ENCODE measurements at regions not wholly inside any gene's neighbourhood (a gene's known extent, or its start where the extent isn't known, plus 50 kb on each side); places are given as distances from the start of the nearest gene placed in this dataset.

DNA sequence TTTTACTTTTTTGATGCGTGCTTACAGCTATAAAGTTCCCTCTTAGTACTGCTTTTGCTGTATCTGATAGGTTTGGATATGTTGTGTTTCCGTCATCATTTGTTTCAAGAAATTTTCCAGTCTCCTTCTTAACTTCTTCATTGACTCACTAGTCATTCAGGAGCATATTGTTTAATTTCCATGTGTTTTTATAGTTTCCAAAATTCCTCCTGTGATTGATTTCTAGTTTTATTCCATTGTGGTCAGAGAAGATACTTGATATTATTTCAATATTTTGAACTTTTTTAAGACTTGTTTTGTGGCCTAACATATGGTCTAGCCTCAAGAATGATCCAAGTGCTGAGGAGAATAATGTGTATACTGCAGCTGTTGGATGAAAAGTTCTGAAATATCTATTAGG lies 75.5 kb upstream of the CREB5 start:
- no peaks in the 10 kb centered on the region for H3K27me3 ChIP-seq (ENCODE audit: control insufficient read depth, insufficient read depth, low read length)
- H3K36me3 ChIP-seq (ENCODE audit: control insufficient read depth, low read depth, low read length) = no peaks in the 10 kb centered on the region
- no peak overlapping the region for H3K4me3 ChIP-seq (ENCODE audit: low read length)
- no peaks in the 10 kb centered on the region for H3K4me1 ChIP-seq (ENCODE audit: control insufficient read depth, low read depth, low read length)
- H3K27ac ChIP-seq (ENCODE audit: low read length) = no peak overlapping the region
- H3K9ac ChIP-seq (ENCODE audit: low read length) = no peak overlapping the region
- H3K9me3 ChIP-seq (ENCODE audit: control insufficient read depth, low read depth, low read length) = no peaks in the 10 kb centered on the region

DNA sequence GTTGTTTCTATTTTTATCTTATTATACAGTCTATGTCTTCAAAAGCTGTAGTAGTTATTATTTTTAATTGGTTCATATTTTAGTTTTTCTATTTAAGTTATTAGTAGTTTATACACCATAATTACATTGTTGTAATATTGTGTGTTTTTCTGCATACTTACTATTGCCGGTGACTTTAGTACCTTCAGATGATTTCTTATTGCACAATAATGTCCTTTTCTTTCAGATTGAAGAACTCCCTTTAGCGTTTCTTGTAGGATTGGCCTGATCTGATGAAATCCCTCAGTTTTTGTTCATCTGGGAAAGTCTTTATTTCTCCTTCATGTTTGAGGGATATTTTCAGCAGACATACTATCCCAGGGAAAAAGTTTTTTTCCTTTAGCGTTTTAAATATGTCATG lies 74.3 kb upstream of the CREB5 start:
- Histone ChIP-seq H3K36me3 (ENCODE audit: control insufficient read depth, low read depth, low read length) (no peaks in the 10 kb centered on the region), H3K4me3 (ENCODE audit: low read length) (no peak overlapping the region), H3K27ac (ENCODE audit: low read length) (no peak overlapping the region), H3K9ac (ENCODE audit: low read length) (no peak overlapping the region), H3K9me3 (ENCODE audit: control insufficient read depth, low read depth, low read length) (no peaks in the 10 kb centered on the region), H3K27me3 (ENCODE audit: control insufficient read depth, insufficient read depth, low read length) (no peaks in the 10 kb centered on the region), H3K4me1 (ENCODE audit: control insufficient read depth, low read depth, low read length) (no peaks in the 10 kb centered on the region)

DNA sequence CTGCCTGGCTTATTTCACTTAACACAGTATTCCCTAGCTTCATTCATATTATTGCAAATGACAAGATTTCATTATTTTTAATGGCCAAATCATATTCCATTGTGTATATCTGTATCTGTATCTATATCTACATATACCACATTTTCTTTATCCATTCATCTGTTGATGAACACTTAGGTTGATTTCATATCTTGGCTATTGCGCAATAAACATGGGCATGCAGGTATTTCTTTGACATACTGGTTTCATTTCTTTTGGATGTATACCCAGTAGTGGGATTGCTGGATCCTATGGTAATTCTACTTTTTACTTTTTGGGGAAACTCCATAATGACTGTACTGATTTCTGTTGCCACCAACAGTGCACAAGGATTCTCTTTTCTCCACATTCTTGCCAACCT lies 68.9 kb upstream of the CREB5 start:
- no peaks in the 10 kb centered on the region for H3K9me3 ChIP-seq (ENCODE audit: control insufficient read depth, low read depth, low read length)
- no peak overlapping the region for H3K27ac ChIP-seq (ENCODE audit: low read length)
- no peak overlapping the region for H3K4me3 ChIP-seq (ENCODE audit: low read length)
- H3K27me3 ChIP-seq (ENCODE audit: control insufficient read depth, insufficient read depth, low read length) = no peaks in the 10 kb centered on the region
- H3K4me1 ChIP-seq (ENCODE audit: control insufficient read depth, low read depth, low read length) = no peaks in the 10 kb centered on the region
- H3K9ac ChIP-seq (ENCODE audit: low read length) = no peak overlapping the region
- no peaks in the 10 kb centered on the region for H3K36me3 ChIP-seq (ENCODE audit: control insufficient read depth, low read depth, low read length)

DNA sequence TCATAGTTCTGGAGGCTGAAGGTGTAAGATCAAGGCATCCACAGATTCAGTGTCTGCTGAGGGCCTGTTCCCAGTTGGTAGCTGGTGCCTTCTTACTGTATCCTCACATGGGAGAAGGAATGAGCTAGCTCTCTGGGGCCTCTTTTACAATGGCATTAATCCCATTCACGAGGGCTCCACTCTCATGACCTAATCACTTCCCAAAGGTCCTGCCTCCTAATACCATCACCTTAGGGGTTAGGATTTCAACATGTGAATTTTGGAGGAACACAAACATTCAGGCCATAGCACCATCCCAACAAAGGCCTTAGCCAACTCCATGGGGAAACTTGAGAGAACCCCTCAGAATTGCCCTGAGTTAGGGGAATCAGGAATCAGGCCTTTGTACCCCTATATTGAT lies 66.1 kb upstream of the CREB5 start:
- H3K27ac ChIP-seq (ENCODE audit: low read length) = no peak overlapping the region
- H3K27me3 ChIP-seq (ENCODE audit: control insufficient read depth, insufficient read depth, low read length) = no peaks in the 10 kb centered on the region
- H3K9me3 ChIP-seq (ENCODE audit: control insufficient read depth, low read depth, low read length) = no peaks in the 10 kb centered on the region
- H3K9ac ChIP-seq (ENCODE audit: low read length) = no peak overlapping the region
- no peaks in the 10 kb centered on the region for H3K36me3 ChIP-seq (ENCODE audit: control insufficient read depth, low read depth, low read length)
- H3K4me3 ChIP-seq (ENCODE audit: low read length) = no peak overlapping the region
- no peaks in the 10 kb centered on the region for H3K4me1 ChIP-seq (ENCODE audit: control insufficient read depth, low read depth, low read length)

DNA sequence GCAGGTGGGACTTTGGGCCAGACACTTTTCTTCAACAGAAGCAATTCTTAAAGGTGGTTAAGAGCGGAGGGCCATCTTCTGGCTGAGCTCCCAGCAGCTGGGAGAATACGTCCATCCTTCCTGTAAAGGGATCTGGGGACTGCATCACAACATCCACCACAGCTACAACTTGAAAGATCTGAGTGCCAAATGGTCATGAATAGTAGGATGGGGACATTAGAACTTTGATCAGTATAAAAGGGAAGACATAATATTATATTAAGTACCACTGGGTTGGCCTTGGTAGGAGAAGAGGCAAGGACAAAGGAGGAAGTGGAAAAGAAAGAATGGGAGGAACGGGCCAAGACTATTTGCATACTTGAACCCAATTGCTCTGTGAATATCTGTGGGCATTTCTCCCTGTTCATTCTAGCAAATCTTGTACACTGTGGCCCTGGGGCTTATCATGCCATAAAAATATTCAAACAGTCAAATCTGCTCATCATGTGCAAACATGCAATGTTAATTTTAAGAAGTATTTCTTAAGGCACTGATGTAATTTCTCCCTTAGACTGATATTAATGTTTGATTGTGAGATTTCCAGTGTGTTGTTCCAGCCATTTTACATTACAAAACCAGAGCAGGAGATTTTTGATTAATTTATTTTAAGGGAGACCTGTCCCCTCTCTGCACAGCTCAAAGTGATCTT lies 65.5 kb upstream of the CREB5 start:
- H3K9ac ChIP-seq (ENCODE audit: low read length) = no peak overlapping the region
- H3K4me3 ChIP-seq (ENCODE audit: low read length) = no peak overlapping the region
- no peaks in the 10 kb centered on the region for H3K27me3 ChIP-seq (ENCODE audit: control insufficient read depth, insufficient read depth, low read length)
- no peak overlapping the region for H3K27ac ChIP-seq (ENCODE audit: low read length)
- H3K36me3 ChIP-seq (ENCODE audit: control insufficient read depth, low read depth, low read length) = no peaks in the 10 kb centered on the region
- H3K9me3 ChIP-seq (ENCODE audit: control insufficient read depth, low read depth, low read length) = no peaks in the 10 kb centered on the region
- H3K4me1 ChIP-seq (ENCODE audit: control insufficient read depth, low read depth, low read length) = no peaks in the 10 kb centered on the region

DNA sequence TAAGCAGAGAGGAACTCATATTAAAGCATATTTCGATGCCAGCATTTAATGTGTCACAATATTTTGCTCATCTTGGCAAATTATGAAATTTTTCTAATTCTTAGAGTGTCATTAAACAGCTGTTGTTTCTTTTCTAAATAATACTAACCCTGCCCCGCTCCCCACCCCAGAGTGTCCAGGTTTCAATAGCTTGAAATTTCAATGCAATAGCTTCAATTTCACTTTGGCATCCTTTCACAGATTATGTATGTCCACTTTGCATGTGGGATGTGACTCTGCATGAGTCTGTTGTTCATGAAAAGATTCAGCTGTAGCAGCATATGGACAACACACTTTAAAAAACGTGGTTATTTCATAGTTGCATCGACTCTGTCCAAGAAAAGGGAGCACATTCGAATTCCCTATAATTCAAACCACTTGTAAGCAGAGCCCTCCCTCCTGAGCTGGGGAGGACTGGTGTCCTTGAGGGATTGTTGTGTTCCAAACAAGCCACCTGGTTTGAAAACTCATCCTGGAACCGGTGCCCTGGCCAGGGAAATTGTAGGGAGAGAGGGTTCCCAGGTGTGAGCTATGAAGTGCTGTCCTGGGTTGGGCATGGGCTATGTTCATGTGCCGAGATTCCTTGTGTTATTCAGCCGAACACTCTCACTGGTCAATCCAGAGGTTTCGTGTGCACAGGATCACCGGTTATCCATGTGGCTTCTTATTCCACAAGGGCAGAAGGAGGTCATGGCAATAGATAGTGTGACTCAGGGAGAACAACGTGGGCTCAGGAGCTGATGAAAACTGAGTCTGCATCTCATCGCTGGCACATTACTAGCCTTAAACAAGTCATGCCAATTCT lies 64.6 kb upstream of the CREB5 start:
- H3K9ac ChIP-seq (ENCODE audit: low read length) = no peak overlapping the region
- H3K36me3 ChIP-seq (ENCODE audit: control insufficient read depth, low read depth, low read length) = no peaks in the 10 kb centered on the region
- H3K27ac ChIP-seq (ENCODE audit: low read length) = no peak overlapping the region
- H3K4me3 ChIP-seq (ENCODE audit: low read length) = no peak overlapping the region
- H3K27me3 ChIP-seq (ENCODE audit: control insufficient read depth, insufficient read depth, low read length) = no peaks in the 10 kb centered on the region
- no peaks in the 10 kb centered on the region for H3K9me3 ChIP-seq (ENCODE audit: control insufficient read depth, low read depth, low read length)
- H3K4me1 ChIP-seq (ENCODE audit: control insufficient read depth, low read depth, low read length) = no peaks in the 10 kb centered on the region

DNA sequence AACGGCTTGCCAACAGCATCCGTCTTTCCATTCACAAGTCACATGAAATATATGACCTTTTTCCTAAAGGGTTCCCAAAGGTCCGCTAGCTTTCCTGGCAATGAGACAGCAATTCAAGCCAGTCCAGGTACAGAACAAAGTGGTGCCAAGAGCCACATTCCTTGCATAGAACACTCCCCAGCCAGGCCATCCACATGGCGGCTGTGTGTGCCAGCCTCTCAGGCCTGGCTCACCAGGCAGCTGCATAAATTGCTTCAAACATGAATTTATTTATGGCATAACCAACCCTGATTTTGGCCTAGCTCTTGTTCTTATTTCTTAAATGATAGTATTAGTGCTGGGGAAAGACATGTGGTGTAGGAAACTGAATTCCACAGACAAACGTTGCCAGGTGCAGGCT lies 63.7 kb upstream of the CREB5 start:
- Histone ChIP-seq H3K27ac (ENCODE audit: low read length) (no peak overlapping the region), H3K27me3 (ENCODE audit: control insufficient read depth, insufficient read depth, low read length) (no peaks in the 10 kb centered on the region), H3K36me3 (ENCODE audit: control insufficient read depth, low read depth, low read length) (no peaks in the 10 kb centered on the region), H3K9me3 (ENCODE audit: control insufficient read depth, low read depth, low read length) (no peaks in the 10 kb centered on the region), H3K4me1 (ENCODE audit: control insufficient read depth, low read depth, low read length) (no peaks in the 10 kb centered on the region), H3K9ac (ENCODE audit: low read length) (no peak overlapping the region), H3K4me3 (ENCODE audit: low read length) (no peak overlapping the region)

DNA sequence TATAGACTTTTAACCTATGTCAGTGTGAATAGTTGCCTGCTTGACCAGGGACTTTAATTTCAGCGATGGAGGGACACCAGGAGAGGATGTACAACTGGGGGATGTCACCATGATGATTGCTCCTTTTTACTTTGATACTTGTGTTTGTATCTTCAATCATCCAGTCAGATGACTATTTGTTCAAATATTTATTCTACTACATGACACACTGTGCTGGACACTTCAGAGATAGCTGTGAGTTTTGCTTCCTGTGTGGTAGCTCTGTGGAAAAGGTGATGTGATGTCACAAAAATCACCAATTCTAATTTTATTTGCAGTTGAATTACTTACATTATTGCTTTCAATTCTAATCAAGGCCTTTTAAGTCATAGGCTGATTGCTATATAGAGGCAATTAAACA lies 62.7 kb upstream of the CREB5 start:
- H3K4me1 ChIP-seq (ENCODE audit: control insufficient read depth, low read depth, low read length) = no peaks in the 10 kb centered on the region
- no peaks in the 10 kb centered on the region for H3K9me3 ChIP-seq (ENCODE audit: control insufficient read depth, low read depth, low read length)
- H3K27me3 ChIP-seq (ENCODE audit: control insufficient read depth, insufficient read depth, low read length) = no peaks in the 10 kb centered on the region
- no peak overlapping the region for H3K27ac ChIP-seq (ENCODE audit: low read length)
- no peak overlapping the region for H3K9ac ChIP-seq (ENCODE audit: low read length)
- no peaks in the 10 kb centered on the region for H3K36me3 ChIP-seq (ENCODE audit: control insufficient read depth, low read depth, low read length)
- H3K4me3 ChIP-seq (ENCODE audit: low read length) = no peak overlapping the region

DNA sequence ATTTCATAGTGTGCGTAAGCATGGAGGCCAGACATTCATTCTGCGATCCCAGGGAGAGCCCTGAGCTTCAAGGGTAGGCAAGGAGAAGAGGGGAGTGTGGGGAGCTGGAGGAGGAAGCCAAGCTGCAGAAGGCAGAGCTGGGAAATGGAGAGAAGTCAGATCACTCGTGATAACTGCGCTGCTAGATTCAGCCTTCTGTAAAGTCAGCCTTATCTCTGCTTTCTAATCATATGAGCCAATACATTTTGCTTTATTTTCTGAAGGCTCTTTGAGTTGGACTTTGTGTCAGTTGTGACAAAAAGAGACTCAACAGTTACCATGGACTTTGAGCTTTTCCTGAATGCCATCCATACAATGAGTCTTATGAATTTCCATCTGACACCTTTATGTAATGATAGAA lies 61.7 kb upstream of the CREB5 start:
- no peaks in the 10 kb centered on the region for H3K27me3 ChIP-seq (ENCODE audit: control insufficient read depth, insufficient read depth, low read length)
- H3K9ac ChIP-seq (ENCODE audit: low read length) = no peak overlapping the region
- no peak overlapping the region for H3K27ac ChIP-seq (ENCODE audit: low read length)
- H3K36me3 ChIP-seq (ENCODE audit: control insufficient read depth, low read depth, low read length) = no peaks in the 10 kb centered on the region
- no peaks in the 10 kb centered on the region for H3K4me1 ChIP-seq (ENCODE audit: control insufficient read depth, low read depth, low read length)
- H3K9me3 ChIP-seq (ENCODE audit: control insufficient read depth, low read depth, low read length) = no peaks in the 10 kb centered on the region
- no peak overlapping the region for H3K4me3 ChIP-seq (ENCODE audit: low read length)

DNA sequence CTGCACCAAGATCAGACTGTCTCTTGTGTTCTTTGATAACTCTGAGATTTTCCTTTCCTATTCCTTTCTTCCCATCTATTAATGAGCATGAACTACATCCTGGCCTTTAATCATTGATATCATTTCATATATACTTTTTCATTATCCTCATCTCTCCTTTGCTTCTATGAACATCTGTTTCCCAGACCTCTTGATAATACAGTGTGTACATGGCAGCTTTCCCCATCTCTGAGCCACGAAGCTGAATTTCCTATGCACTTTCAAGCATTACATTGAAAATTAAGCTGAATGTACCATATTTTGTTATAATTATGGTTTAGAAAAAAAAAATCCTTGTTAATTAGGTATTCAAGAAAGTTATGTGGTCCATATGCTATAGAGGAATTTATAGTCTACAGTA lies 60.9 kb upstream of the CREB5 start:
- H3K36me3 ChIP-seq (ENCODE audit: control insufficient read depth, low read depth, low read length) = no peaks in the 10 kb centered on the region
- no peak overlapping the region for H3K4me3 ChIP-seq (ENCODE audit: low read length)
- H3K9me3 ChIP-seq (ENCODE audit: control insufficient read depth, low read depth, low read length) = no peaks in the 10 kb centered on the region
- H3K27ac ChIP-seq (ENCODE audit: low read length) = no peak overlapping the region
- H3K9ac ChIP-seq (ENCODE audit: low read length) = no peak overlapping the region
- no peaks in the 10 kb centered on the region for H3K27me3 ChIP-seq (ENCODE audit: control insufficient read depth, insufficient read depth, low read length)
- H3K4me1 ChIP-seq (ENCODE audit: control insufficient read depth, low read depth, low read length) = no peaks in the 10 kb centered on the region

DNA sequence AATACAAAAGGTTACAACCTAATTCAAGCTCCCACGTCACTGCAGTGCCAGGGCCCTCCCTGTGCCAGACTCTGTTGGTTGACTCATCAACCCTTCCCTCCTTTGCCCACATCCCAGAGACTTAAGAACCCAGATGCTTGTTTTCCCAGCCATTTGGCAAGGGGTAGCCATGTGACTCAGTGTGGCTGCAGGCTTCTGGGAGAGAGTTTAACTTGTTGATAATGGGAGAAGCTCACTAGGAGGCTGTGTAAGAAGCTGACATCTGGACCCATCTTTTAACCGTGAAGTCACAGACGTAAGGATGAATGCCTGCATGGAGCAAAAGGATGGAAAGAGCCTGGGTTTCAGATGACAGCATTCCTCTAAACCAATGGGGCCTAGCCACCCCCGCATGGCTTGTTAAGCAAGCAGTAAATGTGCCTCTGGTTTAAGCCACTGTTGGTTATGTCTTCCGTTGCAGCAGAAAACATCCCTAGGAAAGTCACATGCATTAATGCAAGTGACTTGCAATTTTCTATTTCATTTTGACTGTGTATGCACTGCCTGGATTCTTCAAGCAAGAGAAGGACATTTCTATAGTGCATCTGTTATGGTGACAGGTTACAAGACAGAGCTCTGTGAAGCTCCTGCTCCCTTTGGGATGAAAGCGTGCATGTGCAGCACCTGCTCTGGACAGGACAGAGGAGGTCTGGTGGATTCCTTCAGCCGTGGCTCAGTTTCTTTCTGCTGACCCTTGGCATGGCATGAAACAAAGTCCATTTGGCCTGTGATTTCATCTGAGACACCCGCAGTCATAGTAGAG lies 57.5 kb upstream of the CREB5 start:
- H3K4me3 ChIP-seq (ENCODE audit: low read length) = no peak overlapping the region
- no peaks in the 10 kb centered on the region for H3K9me3 ChIP-seq (ENCODE audit: control insufficient read depth, low read depth, low read length)
- no peak overlapping the region for H3K27ac ChIP-seq (ENCODE audit: low read length)
- no peaks in the 10 kb centered on the region for H3K36me3 ChIP-seq (ENCODE audit: control insufficient read depth, low read depth, low read length)
- H3K4me1 ChIP-seq (ENCODE audit: control insufficient read depth, low read depth, low read length) = peaks cover 9% of the 10 kb centered on the region
- no peak overlapping the region for H3K9ac ChIP-seq (ENCODE audit: low read length)
- no peaks in the 10 kb centered on the region for H3K27me3 ChIP-seq (ENCODE audit: control insufficient read depth, insufficient read depth, low read length)
